ENCODE measurements at regions not wholly inside any gene's neighbourhood (a gene's known extent, or its start where the extent isn't known, plus 50 kb on each side); places are given as distances from the start of the nearest gene placed in this dataset.

DNA sequence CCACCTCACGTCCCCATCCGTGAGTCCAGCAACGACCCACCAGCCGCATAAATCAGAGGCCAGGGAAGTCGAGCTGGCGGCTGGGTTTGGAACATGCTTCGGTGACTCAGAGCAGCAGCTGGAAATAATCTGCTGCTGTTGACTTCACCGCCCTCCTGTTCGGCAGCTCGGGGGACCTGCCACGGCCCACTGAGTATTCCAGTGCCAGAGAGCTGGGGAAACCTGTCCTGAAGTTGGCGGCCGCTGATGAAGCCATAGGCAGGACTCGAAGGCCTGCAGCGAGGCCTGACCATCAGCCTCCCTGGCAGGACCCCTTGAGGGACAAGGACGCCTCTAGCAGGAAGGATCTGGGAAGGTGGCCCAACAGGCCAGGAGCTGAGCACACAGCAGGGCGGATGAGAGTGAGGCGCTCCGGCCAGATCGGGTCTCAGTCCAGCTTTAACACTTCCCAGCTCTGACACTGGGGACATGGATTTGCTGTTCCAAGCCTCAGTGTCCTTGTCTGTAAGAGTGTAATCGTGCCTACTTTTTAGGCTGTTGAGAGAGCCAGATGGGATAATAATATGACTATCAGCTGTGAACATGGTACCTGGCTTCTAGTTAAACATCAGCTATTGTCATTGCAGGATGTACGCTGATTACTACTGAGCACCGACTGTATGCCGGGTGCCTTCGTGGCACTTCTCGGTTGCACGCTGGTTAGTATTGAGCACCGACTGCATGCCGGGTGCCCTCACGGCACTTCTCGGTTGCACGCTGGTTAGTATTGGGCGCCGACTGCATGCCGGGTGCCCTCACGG, 50.4 kb upstream of the CIBAR2 start:
- ATAC-seq = no peak
- H3K27me3 ChIP-seq (ENCODE audit: control insufficient read depth, insufficient read depth, low read length) = peaks cover 2% of the 10 kb centered on the region
- TF ChIP-seq CTCF (IDR thresholded peaks at IDR 0.05) = no peak
- Mint-ChIP-seq H3K4me1 (peaks cover 8% of the 10 kb centered on the region in 2 donors), H3K9me3 (no peaks in the 10 kb centered on the region), H3K4me3 (no peak overlapping the region), H3K27me3 (ENCODE audit: low read depth in 2 of 2) (peaks cover 13 to 15% of the 10 kb centered on the region in 2 donors), H3K27ac (no peak overlapping the region), H3K36me3 (no peaks in the 10 kb centered on the region)
- 94% methylated on average over 36 of the region's 36 CpGs for WGBS (ENCODE audit: insufficient coverage)
- no peak overlapping the region for H3K4me3 ChIP-seq (ENCODE audit: low read length)
- no peaks in the 10 kb centered on the region for H3K36me3 ChIP-seq (ENCODE audit: control insufficient read depth, insufficient read depth, low read length)
- DNase-seq = no peak
- H3K4me1 ChIP-seq (ENCODE audit: control insufficient read depth, insufficient read depth, low read length) = peaks cover 11% of the 10 kb centered on the region
- H3K9me3 ChIP-seq (ENCODE audit: control insufficient read depth, insufficient read depth, low read length) = no peaks in the 10 kb centered on the region
- intact Hi-C loops (cut with micrococcal nuclease) = no loop called here
- H3K27ac ChIP-seq (ENCODE audit: low read length) = no peak overlapping the region

DNA sequence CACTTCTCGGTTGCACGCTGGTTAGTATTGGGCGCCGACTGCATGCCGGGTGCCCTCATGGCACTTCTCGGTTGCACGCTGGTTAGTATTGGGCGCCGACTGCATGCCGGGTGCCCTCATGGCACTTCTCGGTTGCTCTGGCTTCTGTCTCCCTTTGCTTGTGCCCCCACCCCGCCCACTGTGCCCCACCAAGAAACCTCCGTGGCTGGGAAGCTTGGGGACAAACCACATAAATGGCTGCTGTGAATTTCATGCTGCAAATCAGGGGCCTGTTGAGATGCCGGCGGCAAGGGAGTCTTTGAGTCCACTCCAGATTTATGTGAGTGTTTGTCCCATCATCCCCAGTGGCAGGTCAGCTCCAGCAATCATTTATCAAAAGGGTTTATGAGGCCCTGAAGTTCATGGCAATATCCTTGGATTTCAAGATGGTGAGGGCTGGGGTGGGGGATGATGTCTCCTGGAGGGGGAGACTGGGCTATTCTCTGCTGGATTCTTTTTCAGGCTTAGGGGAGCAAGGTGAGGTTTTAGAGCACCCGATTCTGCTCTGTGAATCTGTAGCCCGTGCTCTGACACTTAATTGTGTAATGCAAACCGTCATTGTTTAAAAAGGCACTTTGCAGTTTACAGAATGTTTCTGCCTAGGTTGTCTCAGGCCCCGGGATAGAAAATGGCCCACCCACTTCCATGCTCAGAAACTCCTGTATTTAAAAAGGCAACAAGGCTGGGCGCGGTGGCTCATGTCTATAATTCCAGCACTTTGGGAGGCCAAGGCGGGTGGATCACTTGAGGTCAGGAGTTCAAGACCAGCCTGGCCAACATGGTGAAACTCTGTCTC, 51.2 kb upstream of the CIBAR2 start:
- Histone ChIP-seq H3K4me3 (ENCODE audit: low read length) (no peak overlapping the region), H3K36me3 (ENCODE audit: control insufficient read depth, insufficient read depth, low read length) (no peaks in the 10 kb centered on the region), H3K27ac (ENCODE audit: low read length) (no peak overlapping the region), H3K9me3 (ENCODE audit: control insufficient read depth, insufficient read depth, low read length) (no peaks in the 10 kb centered on the region), H3K4me1 (ENCODE audit: control insufficient read depth, insufficient read depth, low read length) (peaks cover 3% of the 10 kb centered on the region), H3K27me3 (ENCODE audit: control insufficient read depth, insufficient read depth, low read length) (peaks cover 7% of the 10 kb centered on the region)
- DNase-seq (no peak), ATAC-seq (no peak)
- intact Hi-C loops (cut with micrococcal nuclease) = no loop called here
- H3K27me3 Mint-ChIP-seq (ENCODE audit: low read depth in 2 of 2) = peaks cover 18 to 21% of the 10 kb centered on the region in 2 donors
- no peak overlapping the region for H3K27ac Mint-ChIP-seq
- no peaks in the 10 kb centered on the region for H3K9me3 Mint-ChIP-seq
- H3K4me1 Mint-ChIP-seq = no peaks in the 10 kb centered on the region
- H3K4me3 Mint-ChIP-seq = no peak overlapping the region
- no peaks in the 10 kb centered on the region for H3K36me3 Mint-ChIP-seq
- 89% methylated on average over 21 of the region's 22 CpGs for WGBS (ENCODE audit: insufficient coverage)
- TF ChIP-seq CTCF (IDR thresholded peaks at IDR 0.05) = no peak

DNA sequence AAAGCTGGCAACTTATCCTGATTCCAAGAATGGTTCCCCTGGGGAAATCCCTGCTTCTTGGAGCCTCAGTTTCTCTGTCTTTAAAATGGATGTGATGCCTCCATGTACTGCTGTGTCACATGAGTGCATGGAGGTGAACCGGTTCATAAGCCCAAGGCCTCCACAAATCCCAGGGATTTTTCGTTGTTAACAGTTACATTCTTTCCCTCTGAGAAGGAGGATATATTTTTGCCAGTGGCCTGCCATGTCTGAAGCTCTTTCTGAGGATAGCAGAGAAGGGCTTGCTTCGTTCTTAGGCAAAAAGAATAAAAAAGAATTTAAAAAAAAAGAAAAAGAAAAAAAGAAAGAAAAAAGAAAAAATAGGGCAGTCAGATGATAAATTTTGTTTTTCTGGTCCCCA, 52.2 kb upstream of the CIBAR2 start:
- TF ChIP-seq CTCF (IDR thresholded peaks at IDR 0.05) = no peak
- no peak overlapping the region for H3K27ac ChIP-seq (ENCODE audit: low read length)
- DNase-seq (no peak), ATAC-seq (no peak)
- no peak overlapping the region for H3K27ac Mint-ChIP-seq
- 73% methylated on average over 3 of the region's 3 CpGs for WGBS (ENCODE audit: insufficient coverage)
- H3K4me1 Mint-ChIP-seq = no peaks in the 10 kb centered on the region
- no peaks in the 10 kb centered on the region for H3K36me3 ChIP-seq (ENCODE audit: control insufficient read depth, insufficient read depth, low read length)
- no peaks in the 10 kb centered on the region for H3K4me1 ChIP-seq (ENCODE audit: control insufficient read depth, insufficient read depth, low read length)
- intact Hi-C loops (cut with micrococcal nuclease) = no loop called here
- H3K9me3 Mint-ChIP-seq = no peaks in the 10 kb centered on the region
- no peak overlapping the region for H3K4me3 Mint-ChIP-seq
- no peak overlapping the region for H3K4me3 ChIP-seq (ENCODE audit: low read length)
- peaks cover 18 to 22% of the 10 kb centered on the region in 2 donors for H3K27me3 Mint-ChIP-seq (ENCODE audit: low read depth in 2 of 2)
- H3K9me3 ChIP-seq (ENCODE audit: control insufficient read depth, insufficient read depth, low read length) = no peaks in the 10 kb centered on the region
- no peaks in the 10 kb centered on the region for H3K36me3 Mint-ChIP-seq
- peaks cover 9% of the 10 kb centered on the region for H3K27me3 ChIP-seq (ENCODE audit: control insufficient read depth, insufficient read depth, low read length)
